ENCODE measurements at regions not wholly inside any gene's neighbourhood (a gene's known extent, or its start where the extent isn't known, plus 50 kb on each side); places are given as distances from the start of the nearest gene placed in this dataset.

DNA sequence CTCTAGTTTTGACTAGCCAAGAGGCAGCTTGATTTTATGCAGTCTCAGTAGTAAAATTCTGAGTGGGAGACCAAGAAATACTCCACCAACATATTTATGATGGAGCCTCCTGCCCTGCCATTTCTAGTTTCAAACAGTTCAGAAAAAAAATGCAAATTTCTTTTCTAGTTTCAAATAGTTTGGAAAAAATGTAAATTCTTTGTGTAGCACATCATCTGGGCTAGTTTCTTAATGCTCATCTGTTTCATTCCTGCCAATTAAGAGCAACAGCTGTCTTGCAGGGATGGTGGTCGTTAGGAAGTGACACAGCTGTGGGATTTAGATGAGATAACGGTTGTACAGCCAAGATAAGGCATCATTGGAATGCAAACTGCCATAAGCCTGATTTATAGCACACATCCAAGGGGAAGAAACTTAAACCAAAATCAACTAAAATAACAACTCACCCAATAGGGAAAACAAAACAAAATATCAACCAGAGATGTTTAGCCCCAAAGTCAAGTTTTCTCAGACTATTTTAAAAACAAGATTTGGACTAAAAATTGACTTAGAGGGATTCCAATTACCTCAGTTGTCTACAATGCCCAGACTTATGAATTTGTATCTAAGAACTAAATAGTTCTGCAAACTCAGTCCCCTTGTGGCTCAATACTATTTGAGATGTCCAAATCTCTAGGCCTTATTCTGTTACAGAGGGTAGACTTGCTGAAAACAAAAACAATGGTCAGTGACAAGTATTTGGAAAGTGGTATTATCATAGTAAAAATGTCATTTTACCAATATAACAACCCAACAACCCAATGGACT, 291.3 kb upstream of the ATP2B1 start:
- no peak for DNase-seq (ENCODE audit: low read depth in 2 of 2)

- no peak for DNase-seq (ENCODE audit: low read depth in 2 of 2)
Observed at GRCh38 chr12:89995870-89996269, 287.2 kb upstream of the ATP2B1 start.

- DNase-seq (ENCODE audit: low read depth in 2 of 2), result no peak
Observed at GRCh38 chr12:89994911-89995310, 286.3 kb upstream of the ATP2B1 start.

GRCh38 chr12:89993632-89994031, 285.0 kb upstream of the ATP2B1 start:
- DNase-seq (ENCODE audit: low read depth in 2 of 2), result no peak

DNA sequence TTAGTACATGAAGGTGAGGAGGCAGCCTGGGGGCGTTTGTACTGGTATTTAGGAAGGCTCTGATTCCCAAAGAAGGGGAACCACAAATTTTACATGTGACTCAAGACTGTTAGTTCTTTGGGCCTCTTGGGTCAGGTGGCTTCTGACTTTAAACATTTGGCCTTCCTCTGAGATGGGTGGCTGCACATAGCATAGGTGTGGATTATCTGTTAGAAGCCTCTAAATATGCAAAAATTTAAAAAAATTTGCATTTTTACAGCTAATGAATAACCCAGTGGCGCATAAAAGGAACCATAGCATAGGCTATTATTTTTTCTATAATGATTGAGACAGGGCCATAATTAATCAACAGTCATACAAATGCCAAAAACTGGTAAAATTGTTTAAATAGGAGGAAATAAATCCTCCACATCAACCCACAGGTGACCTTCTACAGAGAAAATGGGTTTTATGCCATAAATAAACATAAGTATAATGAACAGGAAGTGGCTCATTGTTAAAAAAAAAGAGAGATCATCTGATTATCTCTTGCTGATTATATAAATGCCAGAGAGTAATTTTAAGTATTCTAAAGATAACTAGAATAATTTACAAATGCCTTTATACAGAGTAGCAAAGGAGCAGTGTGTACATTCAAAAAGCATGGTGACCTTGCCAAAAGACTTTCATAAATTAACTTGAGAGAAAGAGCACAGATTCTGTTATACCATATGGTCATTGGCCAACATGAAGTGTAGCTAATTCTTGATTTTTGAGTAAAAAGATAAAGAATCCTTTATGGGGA, 284.2 kb upstream of the ATP2B1 start:
- DNase-seq (ENCODE audit: low read depth in 2 of 2), result no peak

GRCh38 chr12:89991807-89992590, 283.4 kb upstream of the ATP2B1 start:
- no peak for DNase-seq (ENCODE audit: low read depth in 2 of 2)

GRCh38 chr12:89988188-89988915, 279.7 kb upstream of the ATP2B1 start:
- no peak for DNase-seq (ENCODE audit: low read depth in 2 of 2)

DNA sequence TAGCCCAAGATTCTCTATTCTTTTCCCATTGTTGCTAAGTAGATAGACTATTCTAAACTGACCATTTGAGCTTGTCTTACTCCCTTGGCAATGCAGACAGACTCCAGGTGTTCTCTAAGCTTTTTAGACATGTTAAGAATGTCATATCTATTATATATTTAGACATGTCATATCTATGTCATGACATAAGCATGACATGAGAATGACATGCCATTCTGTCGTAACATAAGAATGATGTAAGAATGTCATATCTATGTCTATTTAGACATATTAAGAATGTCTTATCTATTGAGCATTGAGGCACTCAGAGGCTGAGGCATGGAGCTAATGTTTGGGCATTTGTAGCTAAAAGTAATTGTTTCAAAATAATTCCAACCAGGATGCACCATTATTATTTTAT, 277.3 kb upstream of the ATP2B1 start:
- DNase-seq (ENCODE audit: low read depth in 2 of 2), result no peak

GRCh38 chr12:89984846-89985245, 276.2 kb upstream of the ATP2B1 start:
- DNase-seq (ENCODE audit: low read depth in 2 of 2), result no peak

- DNase-seq (ENCODE audit: low read depth in 2 of 2), result no peak
Observed at GRCh38 chr12:89983622-89984021, 275.0 kb upstream of the ATP2B1 start.

- no peak for DNase-seq (ENCODE audit: low read depth in 2 of 2)
Observed at GRCh38 chr12:89980236-89980635, 271.6 kb upstream of the ATP2B1 start.

- no peak for DNase-seq (ENCODE audit: low read depth in 2 of 2)
Observed at GRCh38 chr12:89977405-89978085, 268.9 kb upstream of the ATP2B1 start.

- DNase-seq (ENCODE audit: low read depth in 2 of 2), result no peak
Observed at GRCh38 chr12:89976866-89977265, 268.2 kb upstream of the ATP2B1 start.

DNA sequence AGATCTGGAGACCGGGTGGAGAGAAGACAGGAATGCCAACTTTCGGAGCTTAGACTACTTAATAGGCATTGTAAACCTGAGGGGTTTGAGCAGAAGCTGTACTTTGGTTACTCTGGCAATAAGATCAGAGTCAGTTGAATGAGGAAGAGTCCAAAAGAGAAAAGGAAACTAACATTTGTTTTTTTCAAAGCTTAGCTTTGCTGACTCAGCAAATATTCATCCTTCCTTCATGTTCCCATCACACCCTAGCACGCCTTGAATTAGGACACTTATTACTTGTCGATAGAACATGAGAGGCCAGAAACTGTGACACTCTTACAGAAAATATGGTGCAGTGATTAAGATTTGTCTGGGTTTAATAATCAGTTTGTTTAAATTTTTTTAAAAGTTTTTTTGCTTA, 266.9 kb upstream of the ATP2B1 start:
- no peak for DNase-seq (ENCODE audit: low read depth in 2 of 2)

DNA sequence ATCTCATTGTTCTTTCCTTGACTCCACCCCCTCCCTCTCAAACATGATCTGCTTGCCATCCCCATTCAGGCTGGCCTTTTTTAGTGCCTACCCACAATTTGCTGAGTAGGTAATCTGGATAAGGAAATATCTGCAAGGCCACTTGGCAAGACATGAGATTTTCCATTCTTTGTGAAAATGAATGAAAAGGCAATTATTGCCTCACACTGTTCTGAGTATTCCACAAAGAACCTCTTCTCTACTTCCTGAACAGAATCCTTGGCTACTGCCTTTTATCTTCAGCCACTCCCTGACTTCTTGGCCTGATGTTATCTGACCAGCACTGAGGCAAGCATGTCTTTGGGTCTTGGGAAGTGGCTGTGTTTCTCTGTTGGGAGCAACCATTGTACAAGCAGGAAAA, 263.2 kb upstream of the ATP2B1 start:
- DNase-seq (ENCODE audit: low read depth in 2 of 2), result no peak

DNA sequence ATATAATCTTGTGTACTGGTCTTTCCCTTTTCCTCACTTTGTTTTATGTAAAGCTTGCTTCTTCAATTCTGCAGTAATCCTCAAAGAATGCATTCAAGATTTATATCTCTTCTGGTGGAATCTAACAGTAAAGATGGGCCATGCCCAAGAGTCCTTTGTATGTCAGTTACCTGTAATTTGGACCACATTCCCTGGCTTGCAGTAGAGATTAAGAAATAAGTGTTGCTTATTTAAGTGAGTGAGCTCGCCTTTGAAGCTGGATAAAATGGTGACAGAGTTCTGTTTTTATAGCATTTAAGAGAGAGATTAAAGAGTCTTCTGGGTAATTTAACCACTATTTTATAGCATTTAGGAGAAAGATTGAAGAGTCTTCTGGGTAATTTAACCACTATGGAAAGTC, 262.1 kb upstream of the ATP2B1 start:
- no peak for DNase-seq (ENCODE audit: low read depth in 2 of 2)

DNA sequence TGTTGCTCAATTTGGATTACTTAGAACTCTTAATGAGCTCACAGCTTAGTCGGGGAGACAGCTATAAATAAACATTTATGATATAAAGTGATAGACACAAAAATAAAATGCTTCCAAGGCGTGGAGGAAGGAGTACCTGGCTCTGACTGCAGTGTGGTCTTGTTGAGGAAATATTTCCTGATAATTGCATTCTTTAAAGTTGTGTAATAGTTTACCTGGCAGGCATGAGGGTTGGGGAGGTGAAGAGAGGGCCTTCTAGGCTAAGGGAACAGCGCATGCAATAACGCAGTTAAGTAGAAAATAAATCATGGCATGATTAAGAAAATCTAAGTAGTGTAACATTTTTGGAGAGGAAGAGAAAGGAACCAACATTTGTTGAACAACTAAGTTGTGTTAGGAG, 260.5 kb upstream of the ATP2B1 start:
- no peak for DNase-seq (ENCODE audit: low read depth in 2 of 2)

- DNase-seq (ENCODE audit: low read depth in 2 of 2), result no peak
Observed at GRCh38 chr12:89968151-89968700, 259.6 kb upstream of the ATP2B1 start.

DNA sequence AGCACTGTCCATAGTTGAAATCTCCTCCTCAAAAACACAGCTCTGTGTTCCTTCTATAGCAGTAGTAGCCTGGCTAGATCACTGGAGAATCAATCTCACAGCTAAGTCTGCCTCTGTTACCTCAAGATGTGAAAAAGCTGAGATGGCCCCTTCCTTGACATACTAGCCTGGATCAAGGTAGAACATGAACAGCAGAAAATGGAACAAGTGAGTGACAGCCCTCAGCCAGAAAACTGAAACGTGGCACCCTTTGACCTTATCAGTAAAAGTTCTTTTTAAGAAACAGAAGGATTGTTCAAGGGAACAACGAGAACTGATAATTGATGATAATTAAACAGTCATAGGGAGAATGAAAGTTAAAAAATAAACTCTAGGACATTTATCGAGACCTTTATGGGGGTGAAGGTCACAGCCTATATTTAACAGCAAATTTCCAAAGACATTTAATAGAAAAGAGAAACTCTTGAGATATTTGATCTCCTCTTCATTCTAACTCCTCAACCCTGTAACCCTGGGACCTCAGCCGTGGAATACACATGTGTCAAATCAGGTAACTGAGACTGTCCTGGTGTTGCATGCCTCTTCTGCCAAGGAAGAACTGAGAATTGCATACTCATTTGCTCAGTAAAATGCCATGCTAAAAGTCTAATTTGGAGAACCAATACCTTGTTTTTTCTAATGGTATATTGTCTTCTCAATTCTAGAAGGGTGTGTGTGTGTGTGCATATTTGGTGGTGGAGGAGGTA, 258.0 kb upstream of the ATP2B1 start:
- DNase-seq (ENCODE audit: low read depth in 2 of 2), result no peak

GRCh38 chr12:89965993-89966392, 257.4 kb upstream of the ATP2B1 start:
- DNase-seq (ENCODE audit: low read depth in 2 of 2), result no peak
